H1 (cell line): ENCODE measurements at regions not wholly inside any gene's neighbourhood (a gene's known extent, or its start where the extent isn't known, plus 50 kb on each side); places are given as distances from the start of the nearest gene placed in this dataset.

ENCODE experiments used
- EP300 ChIP-seq, 2 experiments: IDR thresholded peaks; 1 replicate in 1 of 2; 2 replicates in 1 of 2; pipeline ENCODE4 v1.6.1; 2011 to 2012; ENCODE audit warnings: low read depth in 2 of 2, low read length in 2 of 2, mild to moderate bottlenecking in 2 of 2, borderline replicate concordance in 1 of 2, inconsistent platforms in 1 of 2, moderate library complexity in 1 of 2
- PHF8 ChIP-seq: fragments of 200-600 bp; sonication (generic); conservative IDR thresholded peaks from 2 replicates; pipeline ENCODE4 v1.7.1; 2012; ENCODE audit warnings: low read depth, mild to moderate bottlenecking, inconsistent platforms, low read length, moderate library complexity
- TCF12 ChIP-seq: IDR thresholded peaks from 2 replicates; pipeline ENCODE4 v1.6.1; 2011; ENCODE audit warnings: low read depth, mild to moderate bottlenecking, low read length

GRCh38 chr2:146386096-146386495, 1458.7 kb upstream of the ACVR2A start (continued):
- TF ChIP-seq PHF8 (no peak), TCF12 (no peak), EP300 (IDR thresholded peaks at IDR 0.05; ENCODE audit: borderline replicate concordance in 1 of 2, low read depth in 2 of 2, low read length in 2 of 2) (no peak)
